Esophagus squamous epithelium (tissue), 4 donors: ENCODE measurements at regions not wholly inside any gene's neighbourhood (a gene's known extent, or its start where the extent isn't known, plus 50 kb on each side); places are given as distances from the start of the nearest gene placed in this dataset.

Experiments
- POLR2A ChIP-seq, 4 donors: fragments of 450-650 bp; IDR thresholded peaks; one replicate each; pipeline ENCODE4 v1.6.1; 2017; ENCODE audit warnings: antibody characterized with exemption in 4 of 4, mild to moderate bottlenecking in 4 of 4, moderate library complexity in 3 of 4
- TF ChIP-seq, protein P1 (sequence below), 6 experiments: fragments of 450-650 bp in 4 of 6; fragments of 200-600 bp in 2 of 6; sonication (generic) in 2 of 6; IDR thresholded peaks; one replicate each; pipeline ENCODE4 v1.5.1; 2016 to 2019; ENCODE audit warnings: antibody characterized with exemption in 6 of 6, mild to moderate bottlenecking in 4 of 6, moderate library complexity in 4 of 6

DNA sequence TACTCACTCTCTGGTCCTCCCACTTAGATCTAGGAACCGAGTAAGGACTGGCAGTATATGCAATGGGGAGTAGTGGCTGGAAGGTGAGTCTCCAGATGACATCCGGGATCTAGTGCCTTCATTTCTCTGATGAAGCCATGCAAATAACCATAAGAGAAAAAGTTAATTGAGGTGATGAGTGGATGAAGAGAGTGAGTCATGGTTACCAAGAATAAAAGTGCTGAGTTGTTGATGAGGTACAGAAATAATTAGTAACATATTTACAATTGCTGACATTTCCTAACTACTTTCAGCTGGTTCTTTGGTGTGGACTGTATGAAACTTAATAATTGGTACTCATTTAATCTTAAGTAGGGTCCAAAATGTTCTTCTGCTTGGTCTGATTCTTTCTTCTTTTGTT, 146.7 kb upstream of the PITX2 start:
- TF ChIP-seq POLR2A (IDR thresholded peaks at IDR 0.05) = no peak
- TF ChIP-seq, protein P1, sequence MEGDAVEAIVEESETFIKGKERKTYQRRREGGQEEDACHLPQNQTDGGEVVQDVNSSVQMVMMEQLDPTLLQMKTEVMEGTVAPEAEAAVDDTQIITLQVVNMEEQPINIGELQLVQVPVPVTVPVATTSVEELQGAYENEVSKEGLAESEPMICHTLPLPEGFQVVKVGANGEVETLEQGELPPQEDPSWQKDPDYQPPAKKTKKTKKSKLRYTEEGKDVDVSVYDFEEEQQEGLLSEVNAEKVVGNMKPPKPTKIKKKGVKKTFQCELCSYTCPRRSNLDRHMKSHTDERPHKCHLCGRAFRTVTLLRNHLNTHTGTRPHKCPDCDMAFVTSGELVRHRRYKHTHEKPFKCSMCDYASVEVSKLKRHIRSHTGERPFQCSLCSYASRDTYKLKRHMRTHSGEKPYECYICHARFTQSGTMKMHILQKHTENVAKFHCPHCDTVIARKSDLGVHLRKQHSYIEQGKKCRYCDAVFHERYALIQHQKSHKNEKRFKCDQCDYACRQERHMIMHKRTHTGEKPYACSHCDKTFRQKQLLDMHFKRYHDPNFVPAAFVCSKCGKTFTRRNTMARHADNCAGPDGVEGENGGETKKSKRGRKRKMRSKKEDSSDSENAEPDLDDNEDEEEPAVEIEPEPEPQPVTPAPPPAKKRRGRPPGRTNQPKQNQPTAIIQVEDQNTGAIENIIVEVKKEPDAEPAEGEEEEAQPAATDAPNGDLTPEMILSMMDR (IDR thresholded peaks at IDR 0.05) = no peak
